ENCODE measurements at regions not wholly inside any gene's neighbourhood (a gene's known extent, or its start where the extent isn't known, plus 50 kb on each side); places are given as distances from the start of the nearest gene placed in this dataset.

DNA sequence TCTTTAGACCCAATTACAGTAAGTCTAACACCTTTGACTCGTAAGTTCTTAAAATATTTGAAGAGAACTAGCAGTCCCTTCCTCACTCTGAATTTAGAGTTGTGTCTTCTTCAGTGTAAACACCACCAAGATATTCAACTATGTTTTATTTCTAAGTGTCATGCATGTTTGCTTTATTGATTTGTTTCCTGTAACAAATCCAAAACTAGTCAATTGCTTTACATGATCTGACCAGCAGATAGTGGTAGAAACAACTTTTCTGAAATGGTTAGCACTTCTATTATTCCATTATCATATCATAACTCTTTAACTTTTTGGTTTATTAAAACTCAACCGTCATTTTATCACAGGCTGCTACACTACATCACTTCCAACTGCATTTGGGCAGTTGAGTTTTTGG, 90.1 kb downstream of the INHBA start:
- H3K4me1 ChIP-seq, result no peaks in the 10 kb centered on the region
- no peaks in the 10 kb centered on the region for H3K36me3 ChIP-seq
- DNase-seq, result no peak
- H3K27me3 ChIP-seq (replicated peaks in 1 of 7), result no peaks in the 10 kb centered on the region
- no peak overlapping the region for H3K4me3 ChIP-seq
- H3K9me3 ChIP-seq, result no peaks in the 10 kb centered on the region
- TF ChIP-seq POLR2AphosphoS5 (IDR thresholded peaks at IDR 0.05), result no peak
- TF ChIP-seq, protein P1, sequence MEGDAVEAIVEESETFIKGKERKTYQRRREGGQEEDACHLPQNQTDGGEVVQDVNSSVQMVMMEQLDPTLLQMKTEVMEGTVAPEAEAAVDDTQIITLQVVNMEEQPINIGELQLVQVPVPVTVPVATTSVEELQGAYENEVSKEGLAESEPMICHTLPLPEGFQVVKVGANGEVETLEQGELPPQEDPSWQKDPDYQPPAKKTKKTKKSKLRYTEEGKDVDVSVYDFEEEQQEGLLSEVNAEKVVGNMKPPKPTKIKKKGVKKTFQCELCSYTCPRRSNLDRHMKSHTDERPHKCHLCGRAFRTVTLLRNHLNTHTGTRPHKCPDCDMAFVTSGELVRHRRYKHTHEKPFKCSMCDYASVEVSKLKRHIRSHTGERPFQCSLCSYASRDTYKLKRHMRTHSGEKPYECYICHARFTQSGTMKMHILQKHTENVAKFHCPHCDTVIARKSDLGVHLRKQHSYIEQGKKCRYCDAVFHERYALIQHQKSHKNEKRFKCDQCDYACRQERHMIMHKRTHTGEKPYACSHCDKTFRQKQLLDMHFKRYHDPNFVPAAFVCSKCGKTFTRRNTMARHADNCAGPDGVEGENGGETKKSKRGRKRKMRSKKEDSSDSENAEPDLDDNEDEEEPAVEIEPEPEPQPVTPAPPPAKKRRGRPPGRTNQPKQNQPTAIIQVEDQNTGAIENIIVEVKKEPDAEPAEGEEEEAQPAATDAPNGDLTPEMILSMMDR (IDR thresholded peaks at IDR 0.05 in 8 of 11, conservative IDR thresholded peaks at IDR 0.05 in 3 of 11), result no peak
- no peak for TF ChIP-seq POLR2A (IDR thresholded peaks at IDR 0.05)
- intact Hi-C loops (cut with DNase I; ENCODE audit: low total_unique reads), result no loop called here
- 73 to 97% (median 86%) methylated on average over 2 of the region's 2 CpGs for WGBS, 5 donors
- no peak overlapping the region for H3K27ac ChIP-seq

DNA sequence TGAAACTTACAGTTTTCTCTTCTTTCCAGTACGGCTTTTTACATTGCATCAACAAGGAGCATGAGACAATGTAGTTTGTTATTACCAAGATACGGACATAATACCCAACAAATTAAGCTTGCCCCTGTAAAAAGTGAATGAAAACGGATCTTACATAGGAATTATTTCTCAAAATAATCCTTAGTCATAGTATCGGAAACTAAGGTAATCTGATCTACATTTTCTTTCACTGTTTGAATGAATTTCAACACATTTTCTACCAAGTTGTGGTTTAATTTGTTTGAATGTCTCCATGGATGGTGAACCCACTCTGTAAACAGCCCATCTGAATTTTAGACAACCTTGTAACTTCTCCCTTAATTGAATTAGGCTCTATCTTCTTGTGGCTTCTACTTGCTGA, 90.5 kb downstream of the INHBA start:
- TF ChIP-seq POLR2AphosphoS5 (IDR thresholded peaks at IDR 0.05) (no peak), POLR2A (IDR thresholded peaks at IDR 0.05) (no peak)
- TF ChIP-seq, protein P1 (IDR thresholded peaks at IDR 0.05 in 8 of 11, conservative IDR thresholded peaks at IDR 0.05 in 3 of 11), result no peak
- intact Hi-C loops (cut with DNase I; ENCODE audit: low total_unique reads), result no loop called here
- no peaks in the 10 kb centered on the region for H3K36me3 ChIP-seq

DNA sequence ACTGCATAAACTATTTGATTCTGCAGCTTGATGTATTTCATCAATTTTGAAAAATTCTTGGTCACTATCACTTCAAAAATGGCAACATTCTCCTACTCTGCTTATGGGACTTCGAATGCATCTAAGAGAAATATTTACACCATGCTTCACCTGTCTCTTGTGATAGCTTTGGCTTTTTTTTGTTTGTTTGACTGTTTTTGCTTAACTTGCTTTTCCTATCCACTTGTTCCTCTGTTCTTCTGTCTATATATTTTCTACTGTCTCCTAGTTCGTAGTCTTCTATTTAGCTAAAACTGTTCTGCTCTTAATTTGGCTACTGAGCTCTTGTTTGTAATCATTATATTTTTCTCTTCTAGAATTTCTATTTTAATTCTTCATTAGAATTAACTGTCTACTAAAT, 94.4 kb downstream of the INHBA start:
- 70 to 91% (median 82%) methylated on average over 2 of the region's 2 CpGs for WGBS, 5 donors
- no peak for DNase-seq
- Histone ChIP-seq H3K9me3 (no peaks in the 10 kb centered on the region), H3K27ac (no peak overlapping the region), H3K4me3 (no peak overlapping the region), H3K4me1 (no peaks in the 10 kb centered on the region), H3K27me3 (replicated peaks in 1 of 7) (no peaks in the 10 kb centered on the region), H3K36me3 (no peaks in the 10 kb centered on the region)
- no peak for TF ChIP-seq POLR2A (IDR thresholded peaks at IDR 0.05)
- TF ChIP-seq, protein P1 (IDR thresholded peaks at IDR 0.05 in 8 of 11, conservative IDR thresholded peaks at IDR 0.05 in 3 of 11), result no peak
- TF ChIP-seq POLR2AphosphoS5 (IDR thresholded peaks at IDR 0.05), result no peak
- intact Hi-C loops (cut with DNase I; ENCODE audit: low total_unique reads), result no loop called here

More for the DNA sequence above, 90.5 kb downstream of the INHBA start:
- 84 to 91% (median 89%) methylated on average over 4 of the region's 4 CpGs for WGBS, 5 donors
- H3K27me3 ChIP-seq (replicated peaks in 1 of 7), result no peaks in the 10 kb centered on the region
- H3K27ac ChIP-seq, result no peak overlapping the region
- DNase-seq, result no peak
- no peaks in the 10 kb centered on the region for H3K4me1 ChIP-seq
- H3K4me3 ChIP-seq, result no peak overlapping the region
- no peaks in the 10 kb centered on the region for H3K9me3 ChIP-seq

DNA sequence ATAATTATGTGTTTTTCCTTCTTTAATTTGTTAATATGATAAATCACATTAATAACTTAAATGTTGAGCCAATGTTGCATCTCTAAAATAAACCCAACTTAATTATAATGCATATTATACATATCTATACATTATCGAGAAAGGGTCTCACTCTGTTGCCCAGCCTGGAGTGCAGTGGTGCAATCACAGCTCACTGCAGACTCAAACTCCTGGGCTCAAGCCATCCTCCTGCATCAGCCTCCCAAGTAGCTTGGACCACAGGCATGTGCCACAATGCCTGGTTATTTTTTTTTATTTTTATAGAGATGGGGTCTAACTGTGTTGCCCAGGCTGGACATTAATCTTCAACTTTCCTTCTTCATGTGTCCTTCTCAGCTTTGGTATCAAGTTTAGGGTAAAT, 98.9 kb downstream of the INHBA start:
- no peak overlapping the region for H3K27ac ChIP-seq
- no peaks in the 10 kb centered on the region for H3K9me3 ChIP-seq
- no peaks in the 10 kb centered on the region for H3K4me1 ChIP-seq
- no peaks in the 10 kb centered on the region for H3K36me3 ChIP-seq
- WGBS, 5 donors, result 83 to 98% (median 94%) methylated on average over 1 of the region's 1 CpG
- intact Hi-C loops (cut with DNase I; ENCODE audit: low total_unique reads), result no loop called here
- DNase-seq, result no peak
- H3K4me3 ChIP-seq, result no peak overlapping the region
- no peaks in the 10 kb centered on the region for H3K27me3 ChIP-seq (replicated peaks in 1 of 7)
- TF ChIP-seq, protein P1 (IDR thresholded peaks at IDR 0.05 in 8 of 11, conservative IDR thresholded peaks at IDR 0.05 in 3 of 11), result no peak
- TF ChIP-seq POLR2A (IDR thresholded peaks at IDR 0.05) (no peak), POLR2AphosphoS5 (IDR thresholded peaks at IDR 0.05) (no peak)
